H1 (cell line): ENCODE measurements at regions not wholly inside any gene's neighbourhood (a gene's known extent, or its start where the extent isn't known, plus 50 kb on each side); places are given as distances from the start of the nearest gene placed in this dataset.

Experiments used
- BCL11A ChIP-seq, 2 experiments: IDR thresholded peaks; one replicate each; pipeline ENCODE4 v1.6.1; 2011; ENCODE audit warnings: low read depth in 2 of 2, low read length in 2 of 2, mild to moderate bottlenecking in 2 of 2
- CBX8 ChIP-seq: fragments of 300-800, 300-1000 bp; sonication (generic); IDR thresholded peaks from 2 replicates; pipeline ENCODE4 v1.7.1; 2016; ENCODE audit warnings: low read depth, low read length, borderline replicate concordance
- JUND ChIP-seq: IDR thresholded peaks from 2 replicates; pipeline ENCODE4 v1.6.1; 2011; ENCODE audit warnings: mild to moderate bottlenecking, improper control_type of control experiment, low read length
- KDM4A ChIP-seq: IDR thresholded peaks from one replicate; pipeline ENCODE4 v1.7.1; 2012; ENCODE audit warnings: low read depth, mild to moderate bottlenecking, moderate library complexity, low read length, inconsistent platforms; ENCODE audit not compliant: severe bottlenecking
- SUZ12 ChIP-seq: fragments of 200-600 bp; sonication (generic); IDR thresholded peaks from 2 replicates; pipeline ENCODE4 v1.6.1; 2012; ENCODE audit warnings: mild to moderate bottlenecking, inconsistent platforms, low read length, moderate library complexity, mixed read lengths
- TF ChIP-seq, protein P1 (sequence below): fragments of 300-600 bp; sonication (generic); IDR thresholded peaks from 2 replicates; pipeline ENCODE4 v1.7.1; 2012; ENCODE audit warnings: low read length, moderate library complexity, mild to moderate bottlenecking, inconsistent platforms; ENCODE audit not compliant: insufficient replicate concordance

DNA sequence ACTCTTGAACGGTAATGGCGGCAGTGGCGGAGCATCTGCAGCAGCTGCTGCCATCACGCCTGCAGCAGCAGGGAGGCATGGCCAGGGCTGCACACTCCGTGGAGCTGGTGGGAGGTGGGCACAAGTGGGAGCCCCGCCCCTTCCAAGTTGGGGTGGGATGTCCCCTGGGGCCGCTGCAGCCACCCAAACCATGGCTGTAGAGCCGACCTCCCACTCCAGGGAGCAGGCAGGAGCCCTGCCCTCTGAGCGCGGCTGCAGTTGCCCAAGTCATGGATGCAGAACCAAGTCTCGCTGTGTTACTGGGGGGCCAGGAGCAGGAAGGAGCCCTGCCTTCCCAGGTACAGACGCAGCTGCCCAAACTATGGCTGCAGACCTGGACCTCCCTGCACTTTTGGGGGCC is 215.3 kb upstream of the VLDLR start (continued):
- TF ChIP-seq JUND (no peak), SUZ12 (no peak), CBX8 (no peak), BCL11A (IDR thresholded peaks at IDR 0.05; ENCODE audit: low read depth in 2 of 2, low read length in 2 of 2) (no peak), KDM4A (no peak)
- TF ChIP-seq, protein P1, sequence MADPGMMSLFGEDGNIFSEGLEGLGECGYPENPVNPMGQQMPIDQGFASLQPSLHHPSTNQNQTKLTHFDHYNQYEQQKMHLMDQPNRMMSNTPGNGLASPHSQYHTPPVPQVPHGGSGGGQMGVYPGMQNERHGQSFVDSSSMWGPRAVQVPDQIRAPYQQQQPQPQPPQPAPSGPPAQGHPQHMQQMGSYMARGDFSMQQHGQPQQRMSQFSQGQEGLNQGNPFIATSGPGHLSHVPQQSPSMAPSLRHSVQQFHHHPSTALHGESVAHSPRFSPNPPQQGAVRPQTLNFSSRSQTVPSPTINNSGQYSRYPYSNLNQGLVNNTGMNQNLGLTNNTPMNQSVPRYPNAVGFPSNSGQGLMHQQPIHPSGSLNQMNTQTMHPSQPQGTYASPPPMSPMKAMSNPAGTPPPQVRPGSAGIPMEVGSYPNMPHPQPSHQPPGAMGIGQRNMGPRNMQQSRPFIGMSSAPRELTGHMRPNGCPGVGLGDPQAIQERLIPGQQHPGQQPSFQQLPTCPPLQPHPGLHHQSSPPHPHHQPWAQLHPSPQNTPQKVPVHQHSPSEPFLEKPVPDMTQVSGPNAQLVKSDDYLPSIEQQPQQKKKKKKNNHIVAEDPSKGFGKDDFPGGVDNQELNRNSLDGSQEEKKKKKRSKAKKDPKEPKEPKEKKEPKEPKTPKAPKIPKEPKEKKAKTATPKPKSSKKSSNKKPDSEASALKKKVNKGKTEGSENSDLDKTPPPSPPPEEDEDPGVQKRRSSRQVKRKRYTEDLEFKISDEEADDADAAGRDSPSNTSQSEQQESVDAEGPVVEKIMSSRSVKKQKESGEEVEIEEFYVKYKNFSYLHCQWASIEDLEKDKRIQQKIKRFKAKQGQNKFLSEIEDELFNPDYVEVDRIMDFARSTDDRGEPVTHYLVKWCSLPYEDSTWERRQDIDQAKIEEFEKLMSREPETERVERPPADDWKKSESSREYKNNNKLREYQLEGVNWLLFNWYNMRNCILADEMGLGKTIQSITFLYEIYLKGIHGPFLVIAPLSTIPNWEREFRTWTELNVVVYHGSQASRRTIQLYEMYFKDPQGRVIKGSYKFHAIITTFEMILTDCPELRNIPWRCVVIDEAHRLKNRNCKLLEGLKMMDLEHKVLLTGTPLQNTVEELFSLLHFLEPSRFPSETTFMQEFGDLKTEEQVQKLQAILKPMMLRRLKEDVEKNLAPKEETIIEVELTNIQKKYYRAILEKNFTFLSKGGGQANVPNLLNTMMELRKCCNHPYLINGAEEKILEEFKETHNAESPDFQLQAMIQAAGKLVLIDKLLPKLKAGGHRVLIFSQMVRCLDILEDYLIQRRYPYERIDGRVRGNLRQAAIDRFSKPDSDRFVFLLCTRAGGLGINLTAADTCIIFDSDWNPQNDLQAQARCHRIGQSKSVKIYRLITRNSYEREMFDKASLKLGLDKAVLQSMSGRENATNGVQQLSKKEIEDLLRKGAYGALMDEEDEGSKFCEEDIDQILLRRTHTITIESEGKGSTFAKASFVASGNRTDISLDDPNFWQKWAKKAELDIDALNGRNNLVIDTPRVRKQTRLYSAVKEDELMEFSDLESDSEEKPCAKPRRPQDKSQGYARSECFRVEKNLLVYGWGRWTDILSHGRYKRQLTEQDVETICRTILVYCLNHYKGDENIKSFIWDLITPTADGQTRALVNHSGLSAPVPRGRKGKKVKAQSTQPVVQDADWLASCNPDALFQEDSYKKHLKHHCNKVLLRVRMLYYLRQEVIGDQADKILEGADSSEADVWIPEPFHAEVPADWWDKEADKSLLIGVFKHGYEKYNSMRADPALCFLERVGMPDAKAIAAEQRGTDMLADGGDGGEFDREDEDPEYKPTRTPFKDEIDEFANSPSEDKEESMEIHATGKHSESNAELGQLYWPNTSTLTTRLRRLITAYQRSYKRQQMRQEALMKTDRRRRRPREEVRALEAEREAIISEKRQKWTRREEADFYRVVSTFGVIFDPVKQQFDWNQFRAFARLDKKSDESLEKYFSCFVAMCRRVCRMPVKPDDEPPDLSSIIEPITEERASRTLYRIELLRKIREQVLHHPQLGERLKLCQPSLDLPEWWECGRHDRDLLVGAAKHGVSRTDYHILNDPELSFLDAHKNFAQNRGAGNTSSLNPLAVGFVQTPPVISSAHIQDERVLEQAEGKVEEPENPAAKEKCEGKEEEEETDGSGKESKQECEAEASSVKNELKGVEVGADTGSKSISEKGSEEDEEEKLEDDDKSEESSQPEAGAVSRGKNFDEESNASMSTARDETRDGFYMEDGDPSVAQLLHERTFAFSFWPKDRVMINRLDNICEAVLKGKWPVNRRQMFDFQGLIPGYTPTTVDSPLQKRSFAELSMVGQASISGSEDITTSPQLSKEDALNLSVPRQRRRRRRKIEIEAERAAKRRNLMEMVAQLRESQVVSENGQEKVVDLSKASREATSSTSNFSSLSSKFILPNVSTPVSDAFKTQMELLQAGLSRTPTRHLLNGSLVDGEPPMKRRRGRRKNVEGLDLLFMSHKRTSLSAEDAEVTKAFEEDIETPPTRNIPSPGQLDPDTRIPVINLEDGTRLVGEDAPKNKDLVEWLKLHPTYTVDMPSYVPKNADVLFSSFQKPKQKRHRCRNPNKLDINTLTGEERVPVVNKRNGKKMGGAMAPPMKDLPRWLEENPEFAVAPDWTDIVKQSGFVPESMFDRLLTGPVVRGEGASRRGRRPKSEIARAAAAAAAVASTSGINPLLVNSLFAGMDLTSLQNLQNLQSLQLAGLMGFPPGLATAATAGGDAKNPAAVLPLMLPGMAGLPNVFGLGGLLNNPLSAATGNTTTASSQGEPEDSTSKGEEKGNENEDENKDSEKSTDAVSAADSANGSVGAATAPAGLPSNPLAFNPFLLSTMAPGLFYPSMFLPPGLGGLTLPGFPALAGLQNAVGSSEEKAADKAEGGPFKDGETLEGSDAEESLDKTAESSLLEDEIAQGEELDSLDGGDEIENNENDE = no peak
- TF ChIP-seq, all 59 proteins: peak for 0
